ENCODE measurements at regions not wholly inside any gene's neighbourhood (a gene's known extent, or its start where the extent isn't known, plus 50 kb on each side); places are given as distances from the start of the nearest gene placed in this dataset.
"Not testable (repeated sequence)": the region's sequence is repeated elsewhere in the genome, so short reads cannot be mapped to it uniquely, and the experiment has no call there.

DNA sequence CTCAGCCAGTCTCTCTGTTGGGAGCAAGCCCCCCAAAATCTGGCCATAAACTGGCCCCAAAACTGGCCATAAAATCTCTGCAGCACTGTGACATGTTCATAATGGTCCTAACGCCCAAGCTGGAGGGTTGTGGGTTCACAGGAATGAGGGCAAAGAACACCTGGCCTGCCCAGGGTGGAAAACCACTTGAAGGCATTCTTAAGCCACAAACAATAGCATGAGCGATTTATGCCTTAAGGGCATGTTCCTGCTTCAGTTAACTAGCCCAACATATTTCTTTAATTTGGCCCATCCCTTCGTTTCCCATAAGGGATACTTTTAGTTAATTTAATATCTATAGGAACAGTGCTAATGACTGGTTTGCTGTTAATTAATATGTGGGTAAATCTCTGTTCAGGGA is 205.8 kb downstream of the ALG10 start:
- DNase-seq: not testable (repeated sequence)

DNA sequence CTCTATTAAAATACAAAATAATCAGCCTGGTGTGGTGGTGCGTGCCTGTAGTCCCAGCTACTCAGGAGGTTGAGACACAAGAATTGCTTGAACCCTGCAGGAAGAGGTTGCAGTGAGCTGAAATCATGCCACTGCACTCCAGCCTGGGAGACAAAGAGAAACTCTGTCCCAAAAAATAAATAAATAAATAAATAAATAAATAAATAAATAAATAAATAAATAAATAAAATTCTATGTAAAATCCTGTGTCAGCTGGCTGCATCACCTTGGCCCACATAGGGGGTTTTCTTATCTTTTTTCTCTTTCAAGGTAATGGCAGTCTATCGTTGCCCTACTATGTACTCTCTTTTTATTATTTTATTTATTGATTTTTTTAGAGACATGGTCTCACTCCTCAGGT is 206.7 kb downstream of the ALG10 start:
- DNase-seq: not testable (repeated sequence)

DNA sequence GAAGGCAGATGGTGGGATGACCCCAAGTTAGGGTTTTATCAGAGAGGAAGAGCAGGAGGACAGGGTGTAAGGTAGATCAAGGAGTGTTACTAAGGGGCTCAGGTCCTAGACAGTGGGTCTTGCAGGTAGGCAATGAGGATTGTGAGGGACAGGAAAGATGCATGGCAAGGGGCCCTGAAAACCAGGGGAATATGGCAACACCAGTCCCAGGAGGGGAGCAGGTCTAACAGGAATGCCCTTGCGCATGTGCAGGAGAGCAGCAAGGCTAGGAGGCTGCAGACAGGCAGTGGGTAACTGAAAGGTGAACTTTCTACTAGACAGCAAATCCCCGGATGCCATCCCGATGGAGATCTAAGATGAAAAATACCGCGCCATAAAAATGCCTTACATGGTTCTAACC is 211.3 kb downstream of the ALG10 start:
- no peak for DNase-seq

DNA sequence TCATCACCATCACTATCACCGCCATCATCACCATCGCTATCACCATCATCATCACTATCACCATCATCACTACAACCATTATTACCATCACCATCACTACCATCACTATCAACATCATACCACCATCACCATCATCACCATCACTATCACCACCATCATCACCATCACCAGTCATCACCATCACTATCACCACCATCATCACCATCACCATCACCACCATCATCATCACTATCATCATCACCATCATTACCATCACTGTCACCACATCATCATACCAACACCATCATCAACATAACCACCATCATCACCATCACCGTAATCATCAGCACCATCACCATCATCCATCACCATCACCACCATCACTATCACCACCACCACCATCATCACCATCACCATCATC is 213.8 kb downstream of the ALG10 start:
- DNase-seq: no peak

- DNase-seq: no peak
Observed at GRCh38 chr12:34244608-34245007, 222.3 kb downstream of the ALG10 start.

- no peak for DNase-seq
Observed at GRCh38 chr12:34249271-34249670, 227.0 kb downstream of the ALG10 start.

GRCh38 chr12:34251879-34252278 is 229.6 kb downstream of the ALG10 start:
- DNase-seq: not testable (repeated sequence)

DNA sequence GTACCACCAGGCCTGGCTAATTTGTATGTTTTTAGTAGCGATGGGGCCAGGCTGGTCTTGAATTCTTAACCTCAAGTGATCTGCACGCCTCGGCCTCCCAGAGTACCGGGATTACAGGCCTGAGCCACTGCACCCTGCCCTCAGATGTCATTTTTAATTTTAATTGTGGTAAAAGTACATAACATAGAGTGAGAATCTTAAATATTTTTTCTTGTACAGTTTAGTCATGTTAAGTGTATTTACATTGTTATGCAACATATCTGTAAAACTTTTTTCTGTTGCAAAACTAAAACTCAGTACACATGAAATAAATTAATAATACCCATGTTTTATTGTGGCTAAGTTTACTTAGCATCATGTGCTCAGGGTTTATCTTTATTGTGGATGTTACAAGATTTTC is 231.4 kb downstream of the ALG10 start:
- DNase-seq: no peak

GRCh38 chr12:34257093-34257492 is 234.8 kb downstream of the ALG10 start:
- no peak for DNase-seq

GRCh38 chr12:34262140-34262539 is 239.8 kb downstream of the ALG10 start:
- not testable (repeated sequence) for DNase-seq

DNA sequence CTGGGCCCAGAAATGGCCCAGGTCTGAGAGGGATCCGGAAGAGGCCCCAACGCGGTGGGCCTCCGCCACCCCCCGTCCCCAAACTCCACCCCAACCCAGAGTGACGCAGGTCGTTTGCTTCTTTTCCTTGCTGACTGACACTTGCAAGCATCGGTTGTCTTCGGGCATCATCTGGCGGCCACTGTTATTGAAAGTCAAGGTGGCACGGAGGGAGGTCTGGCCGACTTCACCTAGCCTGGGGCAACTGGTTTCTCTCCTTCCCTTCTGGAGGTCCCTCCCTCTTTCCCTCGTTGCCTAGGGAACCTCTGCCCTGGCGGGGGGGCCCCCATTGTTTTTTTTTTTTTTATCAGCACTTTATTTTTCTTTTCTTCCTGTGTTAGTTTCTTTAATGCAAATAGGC is 241.8 kb downstream of the ALG10 start:
- DNase-seq: no peak

GRCh38 chr12:34273703-34274102 is 251.4 kb downstream of the ALG10 start:
- not testable (repeated sequence) for DNase-seq

DNA sequence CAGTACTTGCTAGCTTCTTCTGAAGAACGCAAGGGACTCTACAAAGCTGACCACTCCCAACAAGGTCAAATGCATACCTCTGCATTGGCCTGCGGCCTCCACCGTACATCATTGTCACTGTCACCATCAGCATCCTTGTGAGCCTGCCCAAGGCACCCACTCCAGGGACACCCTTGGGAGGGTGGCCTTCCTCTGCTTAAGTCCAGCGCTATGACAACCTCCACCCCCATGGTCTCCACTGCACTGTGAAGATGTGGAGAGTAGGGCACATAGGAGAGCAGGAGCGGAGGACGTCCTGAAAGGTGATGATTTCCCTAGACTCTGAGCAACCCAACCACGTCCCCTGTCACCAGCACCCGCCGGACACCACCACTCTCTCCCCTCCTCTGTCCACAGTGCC is 252.8 kb downstream of the ALG10 start:
- DNase-seq: no peak

DNA sequence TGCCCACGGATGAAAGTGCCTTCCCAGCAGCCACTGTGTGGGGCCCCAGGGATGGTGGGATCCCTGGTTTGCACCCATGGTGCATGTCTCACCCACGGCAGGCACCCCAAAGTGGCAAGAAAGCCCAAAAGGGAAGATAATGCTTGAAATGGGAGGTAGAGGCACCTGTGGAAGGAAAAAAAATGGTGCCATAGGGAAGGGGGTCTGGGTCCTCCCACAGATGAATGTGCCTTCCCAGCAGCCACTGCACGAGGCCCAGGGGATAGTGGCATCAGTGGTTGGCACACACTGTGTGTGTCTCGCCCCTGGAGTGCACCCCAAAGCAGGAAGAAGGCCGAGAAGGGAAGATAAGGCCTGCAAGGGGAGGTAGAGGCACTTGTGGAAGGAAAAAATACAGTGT is 264.2 kb downstream of the ALG10 start:
- no peak for DNase-seq

- no peak for DNase-seq
Observed at GRCh38 chr12:34286934-34287333, 264.6 kb downstream of the ALG10 start.

DNA sequence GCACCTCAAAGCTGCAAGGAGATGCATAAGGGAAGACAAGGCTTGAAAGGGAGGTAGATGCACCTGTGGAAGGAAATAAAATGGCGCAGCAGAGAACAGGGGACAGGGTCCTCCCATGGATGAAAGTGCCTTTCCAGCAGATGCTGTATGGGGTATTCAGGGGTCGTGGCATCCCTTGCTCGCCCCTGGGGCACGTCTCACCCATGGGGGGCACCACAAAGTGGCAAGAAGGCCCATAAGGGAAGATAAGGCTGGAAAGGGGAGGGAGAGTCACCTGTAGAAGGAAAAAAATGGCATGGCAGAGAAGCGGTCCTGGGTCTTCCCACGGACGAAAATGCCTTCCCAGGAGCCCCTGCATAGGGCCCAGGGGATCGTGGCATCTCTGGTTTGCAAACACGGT is 265.1 kb downstream of the ALG10 start:
- DNase-seq: no peak

DNA sequence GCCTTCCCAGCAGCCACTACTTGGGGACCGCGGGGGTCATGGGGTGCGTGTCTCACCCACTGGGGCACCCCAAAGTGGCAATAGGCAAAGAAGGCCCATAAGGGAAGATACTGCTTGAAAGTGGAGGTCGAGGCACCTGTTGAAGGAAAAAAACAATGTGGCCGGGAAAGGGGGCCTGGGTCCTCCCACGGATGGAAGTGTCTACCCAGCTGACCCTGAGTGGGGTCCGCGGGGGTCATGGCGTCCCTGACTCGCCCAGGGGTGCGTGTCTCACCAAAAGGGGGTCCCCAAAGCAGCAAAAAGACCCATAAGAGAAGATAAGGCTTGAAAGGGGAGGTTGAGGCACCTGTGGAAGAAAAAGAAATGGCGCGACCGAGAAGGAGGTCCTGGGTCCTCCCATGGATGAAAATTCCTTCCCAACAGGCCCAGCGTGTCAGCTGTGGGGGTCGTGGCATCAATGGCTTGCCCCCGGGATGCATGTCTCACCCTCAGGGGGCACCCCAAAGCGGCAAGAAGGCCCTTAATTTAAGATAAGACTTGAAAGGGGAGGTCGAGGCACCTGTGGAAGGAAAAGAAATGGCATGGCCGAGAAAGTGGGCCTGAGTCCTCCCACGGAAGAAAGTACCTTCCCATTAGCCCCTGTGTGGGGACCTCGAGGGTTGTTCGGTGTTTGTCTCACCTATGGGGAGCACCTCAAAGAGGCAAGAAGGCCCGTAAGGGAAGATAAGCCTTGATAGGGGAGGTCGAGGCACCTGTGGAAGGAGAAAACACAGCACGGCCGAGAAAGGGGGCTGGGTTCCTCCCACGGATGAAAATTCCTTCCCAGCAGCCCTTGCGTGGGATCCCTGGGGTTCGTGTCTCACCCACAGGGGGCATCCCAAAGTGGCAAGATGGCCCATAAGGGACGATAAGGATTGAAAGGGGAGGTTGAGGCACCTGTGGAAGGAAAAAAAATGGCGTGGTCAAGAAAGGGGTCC is 266.0 kb downstream of the ALG10 start:
- no peak for DNase-seq

DNA sequence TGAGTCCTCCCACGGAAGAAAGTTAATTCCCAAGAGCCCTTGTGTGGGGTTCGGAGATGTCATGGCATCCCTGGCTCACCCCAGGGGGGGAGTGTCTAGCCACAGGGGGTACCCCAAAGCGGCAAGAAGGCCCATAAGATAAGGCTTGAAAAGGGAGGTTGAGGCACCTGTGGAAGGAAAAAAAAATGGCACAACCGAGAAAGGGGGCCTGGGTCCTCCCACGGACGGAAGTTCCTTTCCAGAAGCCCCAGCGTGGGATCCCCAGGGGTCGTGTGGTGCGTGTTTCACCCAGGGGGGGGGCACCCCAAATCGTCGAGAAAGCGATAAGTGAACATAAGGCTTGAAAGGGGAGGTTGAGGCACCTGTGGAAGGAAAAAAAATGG is 266.7 kb downstream of the ALG10 start:
- DNase-seq: no peak

- no peak for DNase-seq
Observed at GRCh38 chr12:34289431-34290380, 267.4 kb downstream of the ALG10 start.

DNA sequence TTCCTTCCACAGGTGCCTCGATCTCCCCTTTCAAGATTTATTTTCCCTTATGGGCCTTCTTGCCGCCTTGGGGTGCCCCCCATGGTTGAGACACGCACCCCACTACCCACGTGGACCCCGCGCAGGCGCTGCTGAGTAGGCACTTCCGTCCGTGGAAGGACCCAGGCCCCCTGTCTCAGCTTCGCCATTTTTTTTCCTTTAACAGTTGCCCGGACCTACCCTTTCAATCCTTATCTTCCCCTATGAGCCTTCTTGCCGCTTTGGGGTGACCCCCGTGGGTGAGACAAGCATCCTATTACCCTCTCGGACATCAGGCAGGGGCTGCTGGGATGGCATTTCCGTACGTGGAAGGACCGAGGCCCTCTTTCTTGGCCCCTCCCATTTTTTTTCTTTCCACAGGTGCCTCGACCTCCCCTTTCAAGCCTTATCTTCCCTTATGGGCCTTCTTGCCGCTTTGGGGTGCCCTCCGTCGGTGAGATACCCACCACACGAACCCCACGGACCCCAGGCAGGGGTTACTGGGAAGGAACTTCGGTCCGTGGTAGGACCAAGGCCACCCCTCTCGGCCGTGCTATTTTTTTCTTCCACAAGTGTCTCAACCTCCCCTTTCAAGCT is 268.2 kb downstream of the ALG10 start:
- no peak for DNase-seq

GRCh38 chr12:34291001-34291400 is 268.7 kb downstream of the ALG10 start:
- DNase-seq: no peak

DNA sequence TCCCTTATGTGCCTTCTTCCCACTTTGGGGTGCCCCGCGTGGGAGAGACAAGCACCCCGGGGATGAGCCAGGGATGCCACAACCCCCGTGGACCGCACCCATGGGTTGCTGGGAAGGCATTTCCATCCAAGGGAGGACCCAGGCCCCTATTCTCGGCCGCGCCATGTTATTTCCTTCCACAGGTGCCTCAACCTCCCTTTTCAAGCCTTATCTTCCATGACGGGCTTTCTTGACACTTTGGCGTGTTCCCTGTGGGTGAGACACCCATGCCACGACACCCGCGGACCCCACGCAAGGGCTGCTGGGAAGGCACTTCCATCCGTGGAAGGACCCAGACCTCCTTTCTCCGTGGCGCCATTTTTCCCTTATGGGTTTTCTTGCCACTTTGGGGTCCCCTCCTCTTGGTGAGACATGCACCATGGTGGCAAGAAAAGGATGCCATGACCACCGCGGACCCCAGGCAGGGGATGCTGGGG is 269.2 kb downstream of the ALG10 start:
- DNase-seq: no peak
